Transverse colon (tissue), 4 donors: ENCODE measurements at regions not wholly inside any gene's neighbourhood (a gene's known extent, or its start where the extent isn't known, plus 50 kb on each side); places are given as distances from the start of the nearest gene placed in this dataset.

Source experiments
- DNase-seq: peaks from one replicate; pipeline ENCODE4 v3.0.0-alpha.2; 2019
- H3K27ac ChIP-seq, 4 donors: fragments of 200-600 bp; sonication (generic); 2 replicates each; pipeline ENCODE4 v1.5.1; 2016 to 2018; ENCODE audit warnings: inconsistent platforms in 4 of 4
- H3K27me3 ChIP-seq: fragments of 200-600 bp; sonication (generic); 2 replicates; pipeline ENCODE4 v1.5.1; 2017; ENCODE audit warnings: inconsistent platforms
- H3K36me3 ChIP-seq, 4 donors: fragments of 200-600 bp; sonication (generic); 2 replicates each; pipeline ENCODE4 v1.5.1; 2017 to 2019; ENCODE audit warnings: inconsistent platforms in 4 of 4
- H3K4me1 ChIP-seq, 4 donors: fragments of 200-600 bp; sonication (generic); 2 replicates each; pipeline ENCODE4 v1.5.1; 2017 to 2020; ENCODE audit warnings: inconsistent platforms in 4 of 4
- H3K4me3 ChIP-seq, 4 donors: fragments of 200-600 bp; sonication (generic); 1 replicate in 1 of 4; 2 replicates in 3 of 4; pipeline versions ENCODE4 v1.5.1 to v1.6.1; 2017 to 2019; ENCODE audit warnings: inconsistent platforms in 4 of 4
- H3K9me3 ChIP-seq, 2 donors: fragments of 200-600 bp; sonication (generic); 2 replicates each; pipeline ENCODE4 v1.5.1; 2017 to 2019; ENCODE audit warnings: inconsistent platforms in 2 of 2
- EP300 ChIP-seq: sonication (generic); formaldehyde crosslinking; IDR thresholded peaks from one replicate; pipeline ENCODE4 v1.6.1; 2017; ENCODE audit warnings: antibody characterized with exemption, low read depth
- POLR2A ChIP-seq: fragments of 450-650 bp; IDR thresholded peaks from one replicate; pipeline ENCODE4 v1.6.1; 2016; ENCODE audit warnings: antibody characterized with exemption, mild to moderate bottlenecking, moderate library complexity
- POLR2AphosphoS5 ChIP-seq, 3 donors: sonication (generic); formaldehyde crosslinking; IDR thresholded peaks; one replicate each; pipeline ENCODE4 v1.6.1; 2016; ENCODE audit warnings: antibody characterized with exemption in 3 of 3
- WGBS, 2 donors: methylation state at CpG; one replicate each; pipeline ENCODE4 v1.1.5; 2018; ENCODE audit warnings: low coverage in 1 of 2; 5-methylcytosine and 5-hydroxymethylcytosine counted together
- in situ Hi-C, 4 donors: fragments of 200-750 bp; cut with MboI; loops; one replicate each; pipeline versions ENCODE4 v1.15.0 to v1.15.1; 2017; ENCODE audit warnings: low sequenced_read_pairs in 3 of 4, low pct_ligation_motif_present in 1 of 4, low pct_unique_long_range_greater_than_20kb in 1 of 4
- intact Hi-C: fragments of 100-400 bp; cut with DNase I; formaldehyde crosslinking; loops from one replicate; pipeline ENCODE4 v1.15.1; 2023; ENCODE audit warnings: low total_unique reads
- TF ChIP-seq, protein P1 (sequence below), 5 experiments: fragments of 200-600 bp in 3 of 5; fragments of 450-650 bp in 2 of 5; sonication (generic) in 3 of 5; IDR thresholded peaks; 1 replicate in 2 of 5; 2 replicates in 3 of 5; pipeline ENCODE4 v1.5.1; 2016 to 2017; ENCODE audit warnings: antibody characterized with exemption in 5 of 5, inconsistent platforms in 3 of 5, mild to moderate bottlenecking in 2 of 5, moderate library complexity in 1 of 5

DNA sequence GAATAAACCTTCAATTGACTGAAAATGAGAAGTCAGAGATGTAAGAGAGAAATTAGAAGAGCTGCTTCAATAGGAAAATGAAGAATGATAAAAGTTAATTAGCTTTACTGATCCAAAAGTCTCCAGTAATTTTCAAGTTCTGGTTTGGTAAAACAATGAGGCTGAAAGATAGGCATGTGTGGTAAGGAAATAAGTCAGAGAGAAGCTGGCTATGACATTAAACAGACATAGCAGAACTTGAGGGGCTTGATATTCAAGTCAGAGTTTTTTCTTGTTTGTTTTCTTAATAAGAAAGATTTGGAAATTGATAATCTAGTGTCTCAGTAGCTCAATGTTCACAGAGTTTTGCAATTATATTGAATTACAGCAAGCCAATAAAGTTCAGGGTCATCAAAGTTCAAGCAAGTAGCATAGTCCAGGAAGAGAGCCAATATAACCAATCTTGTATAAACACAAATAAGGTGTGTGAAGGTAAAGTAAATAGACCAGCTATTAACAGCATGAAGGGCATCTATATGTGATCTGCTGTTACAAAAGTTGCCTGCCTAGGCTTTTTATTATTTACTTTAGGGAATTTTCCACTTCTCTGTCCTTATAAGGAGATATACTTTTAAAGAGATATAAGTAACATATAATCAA lies 1111.5 kb downstream of the TRHDE start:
- no peaks in the 10 kb centered on the region for H3K36me3 ChIP-seq
- H3K4me3 ChIP-seq, result no peak overlapping the region
- DNase-seq, result no peak
- no peaks in the 10 kb centered on the region for H3K9me3 ChIP-seq
- intact Hi-C loops, result no loop called here
- peaks cover 0 to 9% (median 4%) of the 10 kb centered on the region in 4 donors for H3K4me1 ChIP-seq
- no peak overlapping the region for H3K27ac ChIP-seq
- in situ Hi-C loops, result no loop called here
- TF ChIP-seq POLR2AphosphoS5 (IDR thresholded peaks at IDR 0.05) (no peak), POLR2A (no peak), EP300 (no peak)
- TF ChIP-seq, protein P1, sequence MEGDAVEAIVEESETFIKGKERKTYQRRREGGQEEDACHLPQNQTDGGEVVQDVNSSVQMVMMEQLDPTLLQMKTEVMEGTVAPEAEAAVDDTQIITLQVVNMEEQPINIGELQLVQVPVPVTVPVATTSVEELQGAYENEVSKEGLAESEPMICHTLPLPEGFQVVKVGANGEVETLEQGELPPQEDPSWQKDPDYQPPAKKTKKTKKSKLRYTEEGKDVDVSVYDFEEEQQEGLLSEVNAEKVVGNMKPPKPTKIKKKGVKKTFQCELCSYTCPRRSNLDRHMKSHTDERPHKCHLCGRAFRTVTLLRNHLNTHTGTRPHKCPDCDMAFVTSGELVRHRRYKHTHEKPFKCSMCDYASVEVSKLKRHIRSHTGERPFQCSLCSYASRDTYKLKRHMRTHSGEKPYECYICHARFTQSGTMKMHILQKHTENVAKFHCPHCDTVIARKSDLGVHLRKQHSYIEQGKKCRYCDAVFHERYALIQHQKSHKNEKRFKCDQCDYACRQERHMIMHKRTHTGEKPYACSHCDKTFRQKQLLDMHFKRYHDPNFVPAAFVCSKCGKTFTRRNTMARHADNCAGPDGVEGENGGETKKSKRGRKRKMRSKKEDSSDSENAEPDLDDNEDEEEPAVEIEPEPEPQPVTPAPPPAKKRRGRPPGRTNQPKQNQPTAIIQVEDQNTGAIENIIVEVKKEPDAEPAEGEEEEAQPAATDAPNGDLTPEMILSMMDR (IDR thresholded peaks at IDR 0.05), result no peak
- no peaks in the 10 kb centered on the region for H3K27me3 ChIP-seq

DNA sequence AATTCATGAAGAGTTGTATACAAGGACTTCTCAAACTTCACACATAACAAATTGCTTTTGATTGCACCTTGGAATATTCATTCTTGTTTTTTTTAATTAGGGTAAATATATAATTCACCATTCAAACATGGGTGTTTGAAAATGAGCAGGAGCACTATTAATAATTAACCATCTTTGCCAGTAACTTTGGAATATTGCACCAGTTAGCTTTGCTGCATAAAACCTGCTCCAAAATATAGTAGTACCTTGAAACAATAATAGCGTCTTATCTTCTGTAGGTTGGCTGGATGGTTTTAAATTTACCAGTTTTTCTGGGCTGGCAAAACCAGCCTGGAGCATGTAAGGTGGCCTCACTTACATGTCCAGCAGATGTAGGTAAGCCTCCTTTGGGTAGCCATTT lies 1112.4 kb downstream of the TRHDE start:
- H3K27me3 ChIP-seq, result no peaks in the 10 kb centered on the region

GRCh38 chr12:73390261-73390660 lies 1118.1 kb downstream of the TRHDE start:
- 53 to 57% methylated on average over 2 of the region's 2 CpGs for WGBS, 2 donors

More for the DNA sequence above, 1112.4 kb downstream of the TRHDE start:
- Histone ChIP-seq H3K27ac (no peak overlapping the region), H3K4me1 (peaks cover 0 to 9% (median 4%) of the 10 kb centered on the region in 4 donors), H3K36me3 (no peaks in the 10 kb centered on the region), H3K9me3 (no peaks in the 10 kb centered on the region), H3K4me3 (no peak overlapping the region)
- 53 to 67% methylated on average over 1 of the region's 1 CpG for WGBS, 2 donors
- in situ Hi-C loops (no loop called here), intact Hi-C loops (no loop called here)
- TF ChIP-seq, protein P1 (IDR thresholded peaks at IDR 0.05), result no peak
- TF ChIP-seq POLR2AphosphoS5 (IDR thresholded peaks at IDR 0.05) (no peak), EP300 (no peak), POLR2A (no peak)
- DNase-seq, result no peak

GRCh38 chr12:73413051-73413450 lies 1124.6 kb upstream of the ATXN7L3B start:
- DNase-seq, result no peak
- peaks cover 10 to 16% of the 10 kb centered on the region in 2 donors for H3K9me3 ChIP-seq
- no peaks in the 10 kb centered on the region for H3K27me3 ChIP-seq
- no peak for TF ChIP-seq POLR2A
- TF ChIP-seq, protein P1 (IDR thresholded peaks at IDR 0.05), result no peak
- no peak for TF ChIP-seq EP300
- TF ChIP-seq POLR2AphosphoS5 (IDR thresholded peaks at IDR 0.05), result no peak
- WGBS, 2 donors, result 62 to 75% methylated on average over 2 of the region's 2 CpGs
- no peaks in the 10 kb centered on the region for H3K36me3 ChIP-seq
- no peak overlapping the region for H3K27ac ChIP-seq
- no peaks in the 10 kb centered on the region for H3K4me1 ChIP-seq
- intact Hi-C loops, result no loop called here
- H3K4me3 ChIP-seq, result no peak overlapping the region
- in situ Hi-C loops, result no loop called here

More at GRCh38 chr12:73390261-73390660, 1118.1 kb downstream of the TRHDE start:
- intact Hi-C loops (no loop called here), in situ Hi-C loops (no loop called here)
- Histone ChIP-seq H3K27ac (no peak overlapping the region), H3K4me1 (no peaks in the 10 kb centered on the region), H3K27me3 (no peaks in the 10 kb centered on the region), H3K36me3 (no peaks in the 10 kb centered on the region), H3K9me3 (no peaks in the 10 kb centered on the region), H3K4me3 (no peak overlapping the region)
- DNase-seq, result no peak
- TF ChIP-seq POLR2AphosphoS5 (IDR thresholded peaks at IDR 0.05) (no peak), EP300 (no peak), POLR2A (no peak)
- TF ChIP-seq, protein P1 (IDR thresholded peaks at IDR 0.05), result no peak
